HL-60 (cell line): ENCODE measurements at regions not wholly inside any gene's neighbourhood (a gene's known extent, or its start where the extent isn't known, plus 50 kb on each side); places are given as distances from the start of the nearest gene placed in this dataset.

Experiments
- DNase-seq, 2 experiments: peaks; one replicate each; pipeline ENCODE4 v3.0.0-alpha.2; 2010 to 2020; ENCODE audit warnings: low read depth in 1 of 2, low spot score in 1 of 2
- H3K27ac ChIP-seq: fragments of 250-450 bp; sonication (Bioruptor Pico); replicated peaks from 2 replicates; pipeline ENCODE4 v1.5.1; 2020; ENCODE audit warnings: mild to moderate bottlenecking, moderate library complexity
- H3K27me3 ChIP-seq: fragments of 250-450 bp; sonication (Bioruptor Pico); 2 replicates; pipeline ENCODE4 v1.5.1; 2021; ENCODE audit warnings: mild to moderate bottlenecking, moderate library complexity; ENCODE audit not compliant: insufficient read depth, poor library complexity, severe bottlenecking
- H3K4me3 ChIP-seq: replicated peaks from 2 replicates; pipeline ENCODE4 v1.5.1; 2011; ENCODE audit warnings: mild to moderate bottlenecking, control low read depth, low read length; ENCODE audit not compliant: insufficient read depth
- CTCF ChIP-seq: IDR thresholded peaks from one replicate; pipeline ENCODE4 v1.5.1; 2011; ENCODE audit warnings: low read length, control low read depth, inconsistent platforms; ENCODE audit not compliant: insufficient read depth
- GABPA ChIP-seq: IDR thresholded peaks from 2 replicates; pipeline ENCODE4 v1.6.1; 2012; ENCODE audit warnings: low read depth
- POLR2AphosphoS5 ChIP-seq: IDR thresholded peaks from 2 replicates; pipeline ENCODE4 v1.6.1; 2012; ENCODE audit warnings: low read depth
- REST ChIP-seq: IDR thresholded peaks from 2 replicates; pipeline ENCODE4 v1.6.1; 2012; ENCODE audit warnings: low read depth; ENCODE audit not compliant: insufficient replicate concordance
- SPI1 ChIP-seq: IDR thresholded peaks from 2 replicates; pipeline ENCODE4 v1.6.1; 2012; ENCODE audit warnings: low read depth, mild to moderate bottlenecking, borderline replicate concordance

DNA sequence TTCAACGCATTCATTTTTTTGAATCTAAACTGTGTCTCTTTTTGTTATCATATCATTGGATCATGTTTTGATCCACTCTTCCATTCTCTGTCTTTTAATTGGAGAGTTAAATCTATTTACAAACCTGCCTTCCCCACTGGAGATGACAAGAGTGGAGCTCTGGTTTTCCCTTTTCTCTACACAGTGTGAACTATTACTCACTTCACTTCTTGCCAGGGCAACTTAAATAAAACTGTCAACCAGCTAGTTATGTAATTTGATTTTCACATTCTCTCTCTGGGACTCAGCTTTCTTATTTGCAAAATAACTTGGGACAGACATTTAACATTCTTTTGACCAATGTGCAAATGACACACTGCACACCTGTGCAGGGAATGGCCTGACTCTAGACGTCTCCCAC lies 230.8 kb upstream of the CST7 start:
- no peaks in the 10 kb centered on the region for H3K27me3 ChIP-seq
- no peak overlapping the region for H3K4me3 ChIP-seq
- TF ChIP-seq SPI1 = no peak
- no peak for TF ChIP-seq POLR2AphosphoS5
- no peak for TF ChIP-seq GABPA
- TF ChIP-seq CTCF = no peak
- no peak for TF ChIP-seq REST
- H3K27ac ChIP-seq = no peak overlapping the region
- no peak for DNase-seq

- DNase-seq = no peak
- TF ChIP-seq GABPA = no peak
- no peak for TF ChIP-seq POLR2AphosphoS5
- no peak for TF ChIP-seq SPI1
- no peak for TF ChIP-seq REST
- TF ChIP-seq CTCF = no peak
- Histone ChIP-seq H3K27me3 (no peaks in the 10 kb centered on the region), H3K27ac (no peak overlapping the region), H3K4me3 (no peak overlapping the region)
Measured at GRCh38 chr20:24718696-24719095, 230.4 kb upstream of the CST7 start.

GRCh38 chr20:24720957-24721356 lies 228.1 kb upstream of the CST7 start:
- H3K27ac ChIP-seq = no peak overlapping the region
- no peak overlapping the region for H3K4me3 ChIP-seq
- no peak for DNase-seq
- no peak for TF ChIP-seq POLR2AphosphoS5
- TF ChIP-seq REST = no peak
- no peak for TF ChIP-seq CTCF
- no peak for TF ChIP-seq SPI1
- TF ChIP-seq GABPA = no peak
- no peaks in the 10 kb centered on the region for H3K27me3 ChIP-seq
